AG04450 (cell line): ENCODE measurements at regions not wholly inside any gene's neighbourhood (a gene's known extent, or its start where the extent isn't known, plus 50 kb on each side); places are given as distances from the start of the nearest gene placed in this dataset. TPM values are rescaled to one million over a fixed set of nuclear protein-coding genes. Genes with fewer than 3 reads are reported as not detected.
"Not testable (repeated sequence)": the region's sequence is repeated elsewhere in the genome, so short reads cannot be mapped to it uniquely, and the experiment has no call there.

Experiments
- CTCF ChIA-PET: fragments of 300-600, 350-600 bp; formaldehyde crosslinking; extraction: SDS; loops from one replicate; lab custom pipeline; 2022; ENCODE audit warnings: antibody characterized with exemption, inconsistent platforms; lab: Charles Lee
- POLR2A ChIA-PET: fragments of 350-600 bp; formaldehyde crosslinking; extraction: SDS; loops from one replicate; lab custom pipeline; 2021; ENCODE audit warnings: antibody characterized with exemption, inconsistent platforms; lab: Yijun Ruan, JAX
- DNase-seq: peaks from one replicate; pipeline ENCODE4 v3.0.0-alpha.2; 2011; ENCODE audit warnings: low read depth, low spot score
- H3K27ac ChIP-seq: one replicate; pipeline ENCODE4 v1.5.1; 2012; ENCODE audit warnings: low read depth, low read length, control low read depth
- H3K27me3 ChIP-seq: one replicate; pipeline ENCODE4 v1.6.0; 2012; ENCODE audit warnings: low read length; ENCODE audit not compliant: control insufficient read depth, insufficient read depth
- H3K4me3 ChIP-seq: 2 replicates; pipeline ENCODE4 v1.5.1; 2011; ENCODE audit warnings: mild to moderate bottlenecking, low read depth, low read length, control low read depth
- H3K9me3 ChIP-seq: 2 replicates; pipeline ENCODE4 v1.5.1; 2012; ENCODE audit warnings: low read length; ENCODE audit not compliant: control insufficient read depth, insufficient read depth
- CTCF ChIP-seq: IDR thresholded peaks from 2 replicates; pipeline ENCODE4 v1.5.1; 2011; ENCODE audit warnings: low read depth, low read length, control low read depth, inconsistent platforms
- small RNA-seq: library from RNA; depleted of rRNA; stranded (forward); fragments of <200 nt; gene quantifications from one replicate; pipeline ENCODE3, GENCODE V24; 2012; ENCODE audit warnings: low read depth; ENCODE audit not compliant: insufficient read length

GRCh38 chr4:72632253-72632652 is 63.2 kb upstream of the ADAMTS3 start:
- DNase-seq, H3K27ac ChIP-seq, POLR2A ChIA-PET, CTCF ChIA-PET, H3K9me3 ChIP-seq, H3K4me3 ChIP-seq, H3K27me3 ChIP-seq: not testable (repeated sequence)

- H3K4me3 ChIP-seq: no peak overlapping the region
- TF ChIP-seq CTCF: no peak
- DNase-seq: peak; percentile 3
- POLR2A ChIA-PET: no interaction called here
- no peak overlapping the region for H3K27ac ChIP-seq
- H3K9me3 ChIP-seq: no peaks in the 10 kb centered on the region
- peaks cover 4% of the 10 kb centered on the region for H3K27me3 ChIP-seq
- CTCF ChIA-PET: no interaction called here
Observed at GRCh38 chr4:72631296-72631695, 62.3 kb upstream of the ADAMTS3 start.

GRCh38 chr4:72629540-72629939 is 60.5 kb upstream of the ADAMTS3 start:
- CTCF ChIA-PET: no interaction called here
- H3K27me3 ChIP-seq: peaks cover 4% of the 10 kb centered on the region
- no peak for TF ChIP-seq CTCF
- POLR2A ChIA-PET: no interaction called here
- H3K4me3 ChIP-seq: no peak overlapping the region
- H3K27ac ChIP-seq: no peak overlapping the region
- H3K9me3 ChIP-seq: no peaks in the 10 kb centered on the region
- no peak for DNase-seq

- no peak for TF ChIP-seq CTCF
- peaks cover 4% of the 10 kb centered on the region for H3K27me3 ChIP-seq
Observed at GRCh38 chr4:72627723-72628122, 58.7 kb upstream of the ADAMTS3 start.

More at GRCh38 chr4:72627723-72628122, 58.7 kb upstream of the ADAMTS3 start:
- POLR2A ChIA-PET: no interaction called here
- DNase-seq: no peak
- no peak overlapping the region for H3K27ac ChIP-seq
- H3K4me3 ChIP-seq: no peak overlapping the region
- CTCF ChIA-PET: no interaction called here
- no peaks in the 10 kb centered on the region for H3K9me3 ChIP-seq

Small RNA genes lying in the stretch of these regions (small RNA-seq; reads per million reads assigned to genes)
- gene RNU4ATAC9P: not detected
